GM15510 (cell line): ENCODE measurements at regions not wholly inside any gene's neighbourhood (a gene's known extent, or its start where the extent isn't known, plus 50 kb on each side); places are given as distances from the start of the nearest gene placed in this dataset.

Experiments used
- POLR2A ChIP-seq: IDR thresholded peaks from 3 replicates; pipeline ENCODE4 v1.6.1; 2011; ENCODE audit warnings: borderline replicate concordance; ENCODE audit not compliant: insufficient read length; ENCODE audit errors: extremely low read depth

- no peak for TF ChIP-seq POLR2A
Measured at GRCh38 chr1:221881805-221882581, 140.1 kb upstream of the DUSP10 start.

- no peak for TF ChIP-seq POLR2A
Measured at GRCh38 chr1:221880182-221880581, 138.3 kb upstream of the DUSP10 start.

GRCh38 chr1:221878134-221878533 is 136.2 kb upstream of the DUSP10 start:
- TF ChIP-seq POLR2A: no peak

GRCh38 chr1:221877311-221877710 is 135.4 kb upstream of the DUSP10 start:
- TF ChIP-seq POLR2A: no peak

- TF ChIP-seq POLR2A: no peak
Measured at GRCh38 chr1:221875004-221875330, 133.1 kb upstream of the DUSP10 start.

- no peak for TF ChIP-seq POLR2A
Measured at GRCh38 chr1:221874285-221875003, 132.6 kb upstream of the DUSP10 start.

GRCh38 chr1:221873673-221874072 is 131.8 kb upstream of the DUSP10 start:
- TF ChIP-seq POLR2A: no peak

- TF ChIP-seq POLR2A: no peak
Measured at GRCh38 chr1:221871056-221871455, 129.2 kb upstream of the DUSP10 start.

GRCh38 chr1:221869779-221870178 is 127.9 kb upstream of the DUSP10 start:
- no peak for TF ChIP-seq POLR2A

GRCh38 chr1:221868593-221869303 is 126.9 kb upstream of the DUSP10 start:
- TF ChIP-seq POLR2A: no peak

GRCh38 chr1:221867003-221867402 is 125.1 kb upstream of the DUSP10 start:
- TF ChIP-seq POLR2A: no peak

GRCh38 chr1:221865808-221866207 is 123.9 kb upstream of the DUSP10 start:
- no peak for TF ChIP-seq POLR2A

GRCh38 chr1:221863635-221864034 is 121.7 kb upstream of the DUSP10 start:
- TF ChIP-seq POLR2A: no peak

- no peak for TF ChIP-seq POLR2A
Measured at GRCh38 chr1:221862971-221863370, 121.1 kb upstream of the DUSP10 start.

GRCh38 chr1:221858818-221859611 is 117.1 kb upstream of the DUSP10 start:
- no peak for TF ChIP-seq POLR2A
